ENCODE measurements at regions not wholly inside any gene's neighbourhood (a gene's known extent, or its start where the extent isn't known, plus 50 kb on each side); places are given as distances from the start of the nearest gene placed in this dataset.

DNA sequence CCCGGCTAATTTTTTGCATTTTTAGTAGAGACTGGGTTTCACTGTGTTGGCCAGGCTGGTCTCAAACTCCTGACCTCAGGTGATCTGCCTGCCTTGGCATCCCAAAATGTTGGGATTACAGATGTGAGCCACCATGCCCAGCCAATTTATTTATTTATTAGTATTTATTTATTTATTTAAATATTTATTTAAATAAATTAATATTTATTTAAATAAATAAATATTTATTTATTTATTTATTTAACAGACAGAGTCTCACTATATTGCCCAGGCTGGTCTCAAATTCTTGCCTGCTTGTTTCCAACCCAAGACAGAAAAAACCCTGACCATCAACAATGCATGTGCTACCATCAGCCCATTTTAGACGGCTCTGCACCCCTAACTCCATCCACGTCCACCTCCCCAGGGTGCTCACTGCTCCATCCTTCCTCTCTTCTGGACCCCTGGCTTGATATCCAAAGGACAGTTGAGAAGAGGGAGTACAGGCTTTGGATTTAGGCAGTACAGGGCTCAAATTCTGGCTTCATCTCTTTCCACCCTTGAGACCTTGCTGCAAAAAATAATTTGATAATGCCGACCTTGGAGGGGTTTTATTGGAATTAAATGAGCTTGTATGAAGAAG is 232.6 kb downstream of the MED10 start:
- Mint-ChIP-seq H3K4me3 (ENCODE audit: low read depth, unreplicated experiment) (no peak overlapping the region), H3K36me3 (ENCODE audit: insufficient read depth, unreplicated experiment) (no peaks in the 10 kb centered on the region), H3K4me1 (ENCODE audit: low read depth, unreplicated experiment) (no peaks in the 10 kb centered on the region), H3K27me3 (ENCODE audit: unreplicated experiment) (no peaks in the 10 kb centered on the region), H3K9me3 (ENCODE audit: low read depth, unreplicated experiment) (peaks cover 11% of the 10 kb centered on the region), H3K27ac (ENCODE audit: unreplicated experiment) (no peak overlapping the region)
- intact Hi-C loops (cut with micrococcal nuclease; ENCODE audit: unreplicated experiment), result no loop called here
- TF ChIP-seq, protein P1, sequence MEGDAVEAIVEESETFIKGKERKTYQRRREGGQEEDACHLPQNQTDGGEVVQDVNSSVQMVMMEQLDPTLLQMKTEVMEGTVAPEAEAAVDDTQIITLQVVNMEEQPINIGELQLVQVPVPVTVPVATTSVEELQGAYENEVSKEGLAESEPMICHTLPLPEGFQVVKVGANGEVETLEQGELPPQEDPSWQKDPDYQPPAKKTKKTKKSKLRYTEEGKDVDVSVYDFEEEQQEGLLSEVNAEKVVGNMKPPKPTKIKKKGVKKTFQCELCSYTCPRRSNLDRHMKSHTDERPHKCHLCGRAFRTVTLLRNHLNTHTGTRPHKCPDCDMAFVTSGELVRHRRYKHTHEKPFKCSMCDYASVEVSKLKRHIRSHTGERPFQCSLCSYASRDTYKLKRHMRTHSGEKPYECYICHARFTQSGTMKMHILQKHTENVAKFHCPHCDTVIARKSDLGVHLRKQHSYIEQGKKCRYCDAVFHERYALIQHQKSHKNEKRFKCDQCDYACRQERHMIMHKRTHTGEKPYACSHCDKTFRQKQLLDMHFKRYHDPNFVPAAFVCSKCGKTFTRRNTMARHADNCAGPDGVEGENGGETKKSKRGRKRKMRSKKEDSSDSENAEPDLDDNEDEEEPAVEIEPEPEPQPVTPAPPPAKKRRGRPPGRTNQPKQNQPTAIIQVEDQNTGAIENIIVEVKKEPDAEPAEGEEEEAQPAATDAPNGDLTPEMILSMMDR (IDR thresholded peaks at IDR 0.05; ENCODE audit: unreplicated experiment), result no peak
- BruUV-seq (replicated peaks), result no TSS peak
- CTCF ChIA-PET, result no interaction called here
- DNase-seq, result no peak

DNA sequence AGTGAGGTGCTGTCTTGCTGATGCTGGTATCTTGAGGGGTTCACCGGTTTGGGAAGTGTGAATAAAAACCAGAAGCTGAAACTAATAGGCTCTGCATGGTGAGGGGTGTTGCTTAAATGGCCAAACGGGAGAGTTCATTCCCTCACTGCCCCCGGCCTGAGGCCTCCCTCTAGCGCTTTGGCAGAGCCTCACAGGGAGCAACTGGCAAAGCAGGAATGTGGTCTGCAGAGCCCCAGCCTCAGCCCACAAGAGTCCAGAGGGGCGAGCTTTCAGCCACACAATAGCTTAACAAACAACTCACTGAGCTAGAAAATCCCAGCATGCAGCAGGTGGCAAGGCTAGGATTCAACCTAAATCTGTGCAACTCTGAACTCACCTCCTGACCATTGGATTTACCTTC is 234.8 kb downstream of the MED10 start:
- H3K36me3 Mint-ChIP-seq (ENCODE audit: insufficient read depth, unreplicated experiment), result no peaks in the 10 kb centered on the region

DNA sequence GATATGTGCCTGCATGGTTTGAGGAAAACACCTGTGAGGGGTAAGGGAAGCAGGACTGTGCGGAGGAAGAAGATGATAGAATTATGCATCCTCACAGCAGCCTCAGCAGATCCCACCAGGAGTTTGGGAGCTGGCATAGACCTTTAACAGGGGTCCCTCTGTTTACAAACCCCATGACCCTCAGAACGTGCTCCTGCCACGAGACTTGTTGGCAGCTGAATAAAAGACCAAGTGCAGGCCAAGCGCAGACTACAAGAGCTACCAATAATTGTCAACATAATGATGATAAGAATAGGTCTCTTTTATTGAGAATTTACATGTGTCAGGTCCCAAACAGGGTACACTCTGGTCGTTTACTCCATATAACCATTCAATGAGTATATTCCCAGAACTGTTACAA is 236.0 kb downstream of the MED10 start:
- CTCF ChIA-PET, result no interaction called here
- Mint-ChIP-seq H3K36me3 (ENCODE audit: insufficient read depth, unreplicated experiment) (no peaks in the 10 kb centered on the region), H3K9me3 (ENCODE audit: low read depth, unreplicated experiment) (peaks cover 11% of the 10 kb centered on the region), H3K27me3 (ENCODE audit: unreplicated experiment) (no peaks in the 10 kb centered on the region), H3K27ac (ENCODE audit: unreplicated experiment) (no peak overlapping the region), H3K4me3 (ENCODE audit: low read depth, unreplicated experiment) (no peak overlapping the region), H3K4me1 (ENCODE audit: low read depth, unreplicated experiment) (no peaks in the 10 kb centered on the region)
- TF ChIP-seq, protein P1 (IDR thresholded peaks at IDR 0.05; ENCODE audit: unreplicated experiment), result no peak
- intact Hi-C loops (cut with micrococcal nuclease; ENCODE audit: unreplicated experiment), result no loop called here
- BruUV-seq (replicated peaks), result no TSS peak
- no peak for DNase-seq

More for the DNA sequence above, 234.8 kb downstream of the MED10 start:
- peaks cover 11% of the 10 kb centered on the region for H3K9me3 Mint-ChIP-seq (ENCODE audit: low read depth, unreplicated experiment)
- H3K27ac Mint-ChIP-seq (ENCODE audit: unreplicated experiment), result no peak overlapping the region
- intact Hi-C loops (cut with micrococcal nuclease; ENCODE audit: unreplicated experiment), result no loop called here
- TF ChIP-seq, protein P1 (IDR thresholded peaks at IDR 0.05; ENCODE audit: unreplicated experiment), result no peak
- no peak for DNase-seq
- no TSS peak for BruUV-seq (replicated peaks)
- no peaks in the 10 kb centered on the region for H3K4me1 Mint-ChIP-seq (ENCODE audit: low read depth, unreplicated experiment)
- H3K27me3 Mint-ChIP-seq (ENCODE audit: unreplicated experiment), result no peaks in the 10 kb centered on the region
- CTCF ChIA-PET, result interaction anchor here (0.6 kb wide), 1 partner anchor 321 kb away, joined by 3 read pairs; no protein-coding TSS in a partner anchor
- H3K4me3 Mint-ChIP-seq (ENCODE audit: low read depth, unreplicated experiment), result no peak overlapping the region

DNA sequence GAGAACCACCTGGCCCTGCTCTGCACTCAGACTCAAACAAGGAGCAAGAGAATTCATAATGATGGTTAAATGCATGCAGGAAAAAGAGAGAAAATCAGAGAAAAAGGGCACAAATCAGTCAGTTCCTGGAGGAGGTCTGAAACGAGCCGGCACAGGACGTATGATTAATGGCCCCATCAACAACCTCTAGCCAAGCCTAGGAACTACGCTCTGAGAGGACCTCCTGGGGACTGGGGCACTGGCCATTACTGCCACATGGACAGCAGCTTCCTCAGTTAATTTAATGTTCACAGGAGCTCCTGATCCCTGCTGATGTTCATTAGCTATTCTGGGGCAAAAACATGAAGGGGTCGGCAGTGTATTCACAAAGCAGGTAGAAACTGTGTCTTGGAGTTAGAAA is 238.1 kb downstream of the MED10 start:
- no peak for DNase-seq
- Mint-ChIP-seq H3K27ac (ENCODE audit: unreplicated experiment) (no peak overlapping the region), H3K9me3 (ENCODE audit: low read depth, unreplicated experiment) (peaks cover 8% of the 10 kb centered on the region), H3K36me3 (ENCODE audit: insufficient read depth, unreplicated experiment) (no peaks in the 10 kb centered on the region), H3K4me3 (ENCODE audit: low read depth, unreplicated experiment) (no peak overlapping the region), H3K27me3 (ENCODE audit: unreplicated experiment) (no peaks in the 10 kb centered on the region), H3K4me1 (ENCODE audit: low read depth, unreplicated experiment) (no peaks in the 10 kb centered on the region)
- intact Hi-C loops (cut with micrococcal nuclease; ENCODE audit: unreplicated experiment), result no loop called here
- TF ChIP-seq, protein P1 (IDR thresholded peaks at IDR 0.05; ENCODE audit: unreplicated experiment), result no peak
- CTCF ChIA-PET, result no interaction called here
- no TSS peak for BruUV-seq (replicated peaks)

Measured in Calu3 (cell line).